ENCODE measurements at regions not wholly inside any gene's neighbourhood (a gene's known extent, or its start where the extent isn't known, plus 50 kb on each side); places are given as distances from the start of the nearest gene placed in this dataset.

GRCh38 chr3:110989446-110989845 lies 82.2 kb upstream of the NECTIN3 start:
- TF ChIP-seq, protein P1, sequence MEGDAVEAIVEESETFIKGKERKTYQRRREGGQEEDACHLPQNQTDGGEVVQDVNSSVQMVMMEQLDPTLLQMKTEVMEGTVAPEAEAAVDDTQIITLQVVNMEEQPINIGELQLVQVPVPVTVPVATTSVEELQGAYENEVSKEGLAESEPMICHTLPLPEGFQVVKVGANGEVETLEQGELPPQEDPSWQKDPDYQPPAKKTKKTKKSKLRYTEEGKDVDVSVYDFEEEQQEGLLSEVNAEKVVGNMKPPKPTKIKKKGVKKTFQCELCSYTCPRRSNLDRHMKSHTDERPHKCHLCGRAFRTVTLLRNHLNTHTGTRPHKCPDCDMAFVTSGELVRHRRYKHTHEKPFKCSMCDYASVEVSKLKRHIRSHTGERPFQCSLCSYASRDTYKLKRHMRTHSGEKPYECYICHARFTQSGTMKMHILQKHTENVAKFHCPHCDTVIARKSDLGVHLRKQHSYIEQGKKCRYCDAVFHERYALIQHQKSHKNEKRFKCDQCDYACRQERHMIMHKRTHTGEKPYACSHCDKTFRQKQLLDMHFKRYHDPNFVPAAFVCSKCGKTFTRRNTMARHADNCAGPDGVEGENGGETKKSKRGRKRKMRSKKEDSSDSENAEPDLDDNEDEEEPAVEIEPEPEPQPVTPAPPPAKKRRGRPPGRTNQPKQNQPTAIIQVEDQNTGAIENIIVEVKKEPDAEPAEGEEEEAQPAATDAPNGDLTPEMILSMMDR (IDR thresholded peaks at IDR 0.05), result no peak
- no peak for TF ChIP-seq POLR2A (IDR thresholded peaks at IDR 0.05)
